Heart left ventricle (tissue), 13 donors: ENCODE measurements at regions not wholly inside any gene's neighbourhood (a gene's known extent, or its start where the extent isn't known, plus 50 kb on each side); places are given as distances from the start of the nearest gene placed in this dataset.

Experiments
- CTCF ChIP-seq, 12 donors: fragments of 200-600 bp; sonication (generic) in 4 of 12; IDR thresholded peaks; one replicate each; pipeline versions ENCODE4 v1.5.0 to v1.8.0; 2018 to 2022; ENCODE audit warnings: antibody characterized with exemption in 12 of 12, mild to moderate bottlenecking in 5 of 12
- POLR2A ChIP-seq, 2 donors: fragments of 450-650 bp; IDR thresholded peaks; one replicate each; pipeline ENCODE4 v1.6.1; 2017; ENCODE audit warnings: antibody characterized with exemption in 2 of 2, mild to moderate bottlenecking in 2 of 2, moderate library complexity in 2 of 2
- donor health status: ischemic (EF 13 %, LVEDD 7.1; RV severe dilation, severe dysfunction).
- donor health status: DM: no; HTN: yes; CAD: no.
- donor health status: DM: no; HTN: no; CAD: no.
- donor health status: ischemic (EF 25% LVEDD 6.9; RV normal size, moderate dysfunction).
- donor health status: ischemic (EF 25% LVEDD 5.7; RV mildly dilated, moderate dysfunction).
- donor health status: ischemic (EF 35%, LVEDD 5.7; RV mildly dilated, moderate dysfunction).
- donor health status: nonischemic (EF 11% LVEDD 7.7; RV severe dilation, severe dysfunction).
- donor health status: DM: yes; HTN: yes; CAD: no.
- donor health status: PGD.
- donor health status: ischemic (EF 29% LVEDD 5.4; RV normal size, mild dysfunction).
- donor health status: nonischemic (EF 23%, LVEDD 6.1; RV moderate dilation, normal function).

- TF ChIP-seq CTCF (IDR thresholded peaks at IDR 0.05) (no peak), POLR2A (IDR thresholded peaks at IDR 0.05) (no peak)
Observed at GRCh38 chr5:174223355-174223754, 177.8 kb downstream of the NSG2 start.
